ENCODE measurements at regions not wholly inside any gene's neighbourhood (a gene's known extent, or its start where the extent isn't known, plus 50 kb on each side); places are given as distances from the start of the nearest gene placed in this dataset.
"Not testable (repeated sequence)": the region's sequence is repeated elsewhere in the genome, so short reads cannot be mapped to it uniquely, and the experiment has no call there.

- not testable (repeated sequence) for TF ChIP-seq CTCF (IDR thresholded peaks at IDR 0.05); POLR2AphosphoS5 (IDR thresholded peaks at IDR 0.05; ENCODE audit: insufficient read depth in 1 of 2, low read depth in 1 of 2); POLR2A (IDR thresholded peaks at IDR 0.05)
Measured at GRCh38 chr17:15869868-15870267, 75.1 kb upstream of the ADORA2B start.

All from vagina (tissue), 2 donors.